Stimulated activated CD4-positive, alpha-beta T cell treated with anti-CD3 and anti-CD28 coated beads, Interleukin-4, amount 100 ng/mL, for 48 hours (primary cell): ENCODE measurements at regions not wholly inside any gene's neighbourhood (a gene's known extent, or its start where the extent isn't known, plus 50 kb on each side); places are given as distances from the start of the nearest gene placed in this dataset.

ENCODE experiments used
- DNase-seq, 2 donors: peaks; one replicate each; pipeline ENCODE4 v3.0.0-alpha.2; 2020; ENCODE audit warnings: low read depth in 2 of 2

- DNase-seq, result no peak
These were observed 197.0 kb downstream of the FAT4 start for GRCh38 chr4:125511715-125512114.

GRCh38 chr4:125515016-125515415, 200.3 kb downstream of the FAT4 start:
- DNase-seq, result no peak

GRCh38 chr4:125517831-125518230, 203.1 kb downstream of the FAT4 start:
- DNase-seq, result no peak

GRCh38 chr4:125518281-125518680, 203.5 kb downstream of the FAT4 start:
- DNase-seq, result no peak

GRCh38 chr4:125519371-125520146, 204.8 kb downstream of the FAT4 start:
- no peak for DNase-seq

- no peak for DNase-seq
These were observed 205.7 kb downstream of the FAT4 start for GRCh38 chr4:125520258-125520990.

GRCh38 chr4:125522588-125522987, 207.8 kb downstream of the FAT4 start:
- DNase-seq, result no peak

- no peak for DNase-seq
These were observed 208.2 kb downstream of the FAT4 start for GRCh38 chr4:125522992-125523391.

- DNase-seq, result no peak
These were observed 211.7 kb downstream of the FAT4 start for GRCh38 chr4:125526420-125526819.

- DNase-seq, result no peak
These were observed 212.9 kb downstream of the FAT4 start for GRCh38 chr4:125527681-125528080.

GRCh38 chr4:125529071-125529470, 214.3 kb downstream of the FAT4 start:
- no peak for DNase-seq

GRCh38 chr4:125538670-125539069, 223.9 kb downstream of the FAT4 start:
- no peak for DNase-seq

GRCh38 chr4:125539691-125540090, 224.9 kb downstream of the FAT4 start:
- no peak for DNase-seq

- DNase-seq, result no peak
These were observed 227.2 kb downstream of the FAT4 start for GRCh38 chr4:125541836-125542385.

- DNase-seq, result no peak
These were observed 231.5 kb downstream of the FAT4 start for GRCh38 chr4:125546272-125546671.

GRCh38 chr4:125547836-125548235, 233.1 kb downstream of the FAT4 start:
- no peak for DNase-seq

GRCh38 chr4:125550769-125551168, 236.0 kb downstream of the FAT4 start:
- no peak for DNase-seq

GRCh38 chr4:125551466-125551865, 236.7 kb downstream of the FAT4 start:
- no peak for DNase-seq

GRCh38 chr4:125551967-125552366, 237.2 kb downstream of the FAT4 start:
- DNase-seq, result no peak

- DNase-seq, result no peak
These were observed 257.8 kb downstream of the FAT4 start for GRCh38 chr4:125572601-125573000.

- no peak for DNase-seq
These were observed 258.6 kb downstream of the FAT4 start for GRCh38 chr4:125573368-125573767.

- no peak for DNase-seq
These were observed 259.0 kb downstream of the FAT4 start for GRCh38 chr4:125573786-125574185.

GRCh38 chr4:125582302-125582701, 267.5 kb downstream of the FAT4 start:
- DNase-seq, result no peak
